ENCODE measurements at regions not wholly inside any gene's neighbourhood (a gene's known extent, or its start where the extent isn't known, plus 50 kb on each side); places are given as distances from the start of the nearest gene placed in this dataset.

GRCh38 chr1:192939440-192939839 lies 119.7 kb downstream of the UCHL5 start:
- Histone ChIP-seq H2AFZ (ENCODE audit: low read length) (no peak overlapping the region), H3K9me2 (replicated peaks; ENCODE audit: insufficient read depth, low read length) (no peaks in the 10 kb centered on the region), H4K20me1 (ENCODE audit: insufficient read depth, low read length) (no peaks in the 10 kb centered on the region), H3K27ac (ENCODE audit: low read length) (no peak overlapping the region), H3K9me3 (replicated peaks; ENCODE audit: insufficient read depth, low read length) (no peaks in the 10 kb centered on the region), H3K4me2 (ENCODE audit: low read depth, low read length) (no peak overlapping the region), H3K36me3 (replicated peaks; ENCODE audit: insufficient read depth, low read length) (no peaks in the 10 kb centered on the region), H3K9ac (ENCODE audit: low read length) (no peak overlapping the region), H3K4me1 (ENCODE audit: low read length) (peaks cover 9% of the 10 kb centered on the region; the same call in 1 of the 2 replicates), H3K27me3 (replicated peaks; ENCODE audit: insufficient read depth, low read length) (no peaks in the 10 kb centered on the region), H3F3A (ENCODE audit: insufficient read depth, low read length) (no peaks in the 10 kb centered on the region), H3K79me2 (ENCODE audit: low read length) (no peaks in the 10 kb centered on the region), H3K4me3 (ENCODE audit: low read length) (no peak overlapping the region)
- TF ChIP-seq EZH2phosphoT487 (IDR thresholded peaks at IDR 0.05; ENCODE audit: low read length) = no peak
- no peak for TF ChIP-seq EZH2 (optimal IDR thresholded peaks at IDR 0.05; ENCODE audit: low read depth, low read length)
- TF ChIP-seq, protein P1, sequence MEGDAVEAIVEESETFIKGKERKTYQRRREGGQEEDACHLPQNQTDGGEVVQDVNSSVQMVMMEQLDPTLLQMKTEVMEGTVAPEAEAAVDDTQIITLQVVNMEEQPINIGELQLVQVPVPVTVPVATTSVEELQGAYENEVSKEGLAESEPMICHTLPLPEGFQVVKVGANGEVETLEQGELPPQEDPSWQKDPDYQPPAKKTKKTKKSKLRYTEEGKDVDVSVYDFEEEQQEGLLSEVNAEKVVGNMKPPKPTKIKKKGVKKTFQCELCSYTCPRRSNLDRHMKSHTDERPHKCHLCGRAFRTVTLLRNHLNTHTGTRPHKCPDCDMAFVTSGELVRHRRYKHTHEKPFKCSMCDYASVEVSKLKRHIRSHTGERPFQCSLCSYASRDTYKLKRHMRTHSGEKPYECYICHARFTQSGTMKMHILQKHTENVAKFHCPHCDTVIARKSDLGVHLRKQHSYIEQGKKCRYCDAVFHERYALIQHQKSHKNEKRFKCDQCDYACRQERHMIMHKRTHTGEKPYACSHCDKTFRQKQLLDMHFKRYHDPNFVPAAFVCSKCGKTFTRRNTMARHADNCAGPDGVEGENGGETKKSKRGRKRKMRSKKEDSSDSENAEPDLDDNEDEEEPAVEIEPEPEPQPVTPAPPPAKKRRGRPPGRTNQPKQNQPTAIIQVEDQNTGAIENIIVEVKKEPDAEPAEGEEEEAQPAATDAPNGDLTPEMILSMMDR (IDR thresholded peaks at IDR 0.05; ENCODE audit: low read length) = no peak
- no peak for DNase-seq

DNA sequence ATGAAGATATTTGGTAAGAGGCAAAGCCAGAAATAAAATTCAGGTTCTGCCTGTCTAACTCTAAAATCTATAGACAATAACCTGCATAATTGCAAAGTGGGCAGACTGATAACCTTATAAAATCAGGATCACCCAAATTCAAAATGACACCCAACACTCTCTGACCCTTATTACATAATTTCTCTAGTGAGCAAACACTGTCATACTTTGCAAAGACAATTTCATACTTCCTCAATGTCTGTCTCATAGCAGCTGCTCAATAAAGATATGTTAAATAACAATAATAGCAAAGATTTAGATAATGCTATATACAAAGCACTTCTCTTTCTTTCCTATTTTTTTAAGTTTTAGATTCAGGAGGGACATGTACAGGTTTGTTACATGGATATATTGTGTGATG lies 118.5 kb downstream of the UCHL5 start:
- TF ChIP-seq EZH2phosphoT487 (IDR thresholded peaks at IDR 0.05; ENCODE audit: low read length) = no peak
- no peak for TF ChIP-seq EZH2 (optimal IDR thresholded peaks at IDR 0.05; ENCODE audit: low read depth, low read length)
- TF ChIP-seq, protein P1 (IDR thresholded peaks at IDR 0.05; ENCODE audit: low read length) = no peak
- H3F3A ChIP-seq (ENCODE audit: insufficient read depth, low read length) = no peaks in the 10 kb centered on the region
- H2AFZ ChIP-seq (ENCODE audit: low read length) = no peak overlapping the region
- no peaks in the 10 kb centered on the region for H4K20me1 ChIP-seq (ENCODE audit: insufficient read depth, low read length)
- DNase-seq = no peak
- peaks cover 9% of the 10 kb centered on the region; the same call in 1 of the 2 replicates for H3K4me1 ChIP-seq (ENCODE audit: low read length)
- no peak overlapping the region for H3K9ac ChIP-seq (ENCODE audit: low read length)
- H3K79me2 ChIP-seq (ENCODE audit: low read length) = no peaks in the 10 kb centered on the region
- H3K36me3 ChIP-seq (replicated peaks; ENCODE audit: insufficient read depth, low read length) = no peaks in the 10 kb centered on the region
- no peaks in the 10 kb centered on the region for H3K9me2 ChIP-seq (replicated peaks; ENCODE audit: insufficient read depth, low read length)
- H3K27ac ChIP-seq (ENCODE audit: low read length) = no peak overlapping the region
- no peak overlapping the region for H3K4me2 ChIP-seq (ENCODE audit: low read depth, low read length)
- no peaks in the 10 kb centered on the region for H3K27me3 ChIP-seq (replicated peaks; ENCODE audit: insufficient read depth, low read length)
- no peak overlapping the region for H3K4me3 ChIP-seq (ENCODE audit: low read length)
- no peaks in the 10 kb centered on the region for H3K9me3 ChIP-seq (replicated peaks; ENCODE audit: insufficient read depth, low read length)

DNA sequence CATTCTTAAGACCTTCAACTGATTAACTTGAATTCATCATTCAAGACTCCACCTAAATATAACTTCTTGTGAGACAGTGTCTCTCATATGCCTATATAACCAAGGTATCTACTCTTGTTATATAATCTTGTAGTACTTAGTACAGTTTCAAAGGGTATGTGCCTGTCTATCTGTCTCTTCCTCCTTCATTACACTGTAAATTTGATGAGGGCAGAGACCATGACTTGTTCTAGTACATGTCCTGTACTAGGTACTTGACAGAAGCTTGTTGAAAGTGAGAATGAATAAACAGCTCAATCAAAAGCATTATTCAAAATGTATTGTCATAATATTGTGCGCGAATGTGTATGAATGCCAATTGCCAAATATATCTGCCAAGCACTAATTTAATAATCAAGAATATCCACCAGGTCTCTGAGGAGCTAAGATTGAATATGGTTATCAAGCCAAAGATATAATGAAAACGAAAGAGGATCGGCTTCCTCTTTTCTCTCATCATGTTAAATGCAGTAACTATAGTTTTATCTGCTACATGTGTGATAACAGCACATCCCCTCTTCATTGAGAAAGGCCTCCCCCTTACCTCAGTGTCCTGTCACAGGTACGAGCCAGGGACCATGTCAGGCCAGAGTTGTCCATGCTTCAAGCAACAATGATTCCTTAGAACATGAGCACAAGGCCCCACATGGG lies 117.3 kb downstream of the UCHL5 start:
- no peak for DNase-seq
- no peak overlapping the region for H3K9ac ChIP-seq (ENCODE audit: low read length)

More for the DNA sequence above, 117.3 kb downstream of the UCHL5 start:
- Histone ChIP-seq H3F3A (ENCODE audit: insufficient read depth, low read length) (no peaks in the 10 kb centered on the region), H3K79me2 (ENCODE audit: low read length) (no peaks in the 10 kb centered on the region), H3K4me2 (ENCODE audit: low read depth, low read length) (peak overlapping the region; percentile 34), H3K9me2 (replicated peaks; ENCODE audit: insufficient read depth, low read length) (no peaks in the 10 kb centered on the region), H3K27ac (ENCODE audit: low read length) (no peak overlapping the region), H3K4me3 (ENCODE audit: low read length) (no peak overlapping the region), H3K9me3 (replicated peaks; ENCODE audit: insufficient read depth, low read length) (no peaks in the 10 kb centered on the region), H4K20me1 (ENCODE audit: insufficient read depth, low read length) (no peaks in the 10 kb centered on the region), H2AFZ (ENCODE audit: low read length) (peak overlapping the region; percentile 46), H3K36me3 (replicated peaks; ENCODE audit: insufficient read depth, low read length) (no peaks in the 10 kb centered on the region), H3K4me1 (ENCODE audit: low read length) (peaks cover 9% of the 10 kb centered on the region; the same call in 1 of the 2 replicates), H3K27me3 (replicated peaks; ENCODE audit: insufficient read depth, low read length) (no peaks in the 10 kb centered on the region)
- TF ChIP-seq EZH2 (optimal IDR thresholded peaks at IDR 0.05; ENCODE audit: low read depth, low read length) (no peak), EZH2phosphoT487 (IDR thresholded peaks at IDR 0.05; ENCODE audit: low read length) (no peak)
- TF ChIP-seq, protein P1 (IDR thresholded peaks at IDR 0.05; ENCODE audit: low read length) = no peak
